Panc1 (cell line): ENCODE measurements at regions not wholly inside any gene's neighbourhood (a gene's known extent, or its start where the extent isn't known, plus 50 kb on each side); places are given as distances from the start of the nearest gene placed in this dataset.

Experiments
- ATAC-seq: fragments of 200-7000 bp; cut with Tn5 transposase; 2 replicates; pipeline ENCODE4 v1.9.1; 2020; ENCODE audit warnings: mild to moderate bottlenecking, moderate library complexity
- BruUV-seq: library from RNA; stranded (reverse); fragments of 400-500 nt; replicated peaks from 2 replicates; lab custom pipeline; 2021; lab: Mats Ljungman, UMichigan
- CTCF ChIA-PET: fragments of 300-600 bp; sonication (Branson Sonifier 250); formaldehyde crosslinking; loops from one replicate; lab custom pipeline; 2022; ENCODE audit warnings: antibody characterized with exemption; lab: Charles Lee
- POLR2A ChIA-PET: fragments of 300-600 bp; sonication (Branson Sonifier 250); formaldehyde crosslinking; loops from one replicate; lab custom pipeline; 2022; ENCODE audit warnings: antibody characterized with exemption; lab: Charles Lee
- DNase-seq: peaks from one replicate; pipeline ENCODE4 v3.0.0-alpha.2; 2010; ENCODE audit warnings: low read depth, low spot score
- H3K27ac ChIP-seq: 2 replicates; pipeline ENCODE4 v1.5.1; 2011; ENCODE audit warnings: mild to moderate bottlenecking, low read length, inconsistent platforms
- H3K27me3 ChIP-seq: fragments of 200-500 bp; sonication (Bioruptor generic); 2 replicates; pipeline ENCODE4 v1.6.0; 2014; ENCODE audit warnings: low read length, inconsistent platforms; ENCODE audit not compliant: control insufficient read depth, insufficient read depth
- H3K36me3 ChIP-seq: fragments of 200-500 bp; sonication (Bioruptor generic); 2 replicates; pipeline ENCODE4 v1.5.1; 2014; ENCODE audit warnings: inconsistent platforms, mild to moderate bottlenecking, low read length, moderate library complexity; ENCODE audit not compliant: control insufficient read depth, insufficient read depth
- H3K4me1 ChIP-seq: 2 replicates; pipeline ENCODE4 v1.5.1; 2011; ENCODE audit warnings: inconsistent platforms, mild to moderate bottlenecking, low read length, moderate library complexity; ENCODE audit not compliant: control insufficient read depth, insufficient read depth
- H3K4me3 ChIP-seq, 2 experiments: 2 replicates each; pipeline ENCODE4 v1.5.1; 2011 to 2012; ENCODE audit warnings: low read depth in 2 of 2, low read length in 2 of 2, mild to moderate bottlenecking in 2 of 2, inconsistent platforms in 1 of 2, moderate library complexity in 1 of 2
- H3K9me3 ChIP-seq: fragments of 200-500 bp; sonication (Bioruptor generic); 2 replicates; pipeline ENCODE4 v1.5.1; 2014; ENCODE audit warnings: low read depth, mild to moderate bottlenecking, inconsistent platforms, low read length, moderate library complexity; ENCODE audit not compliant: control insufficient read depth, insufficient read depth
- CTCF ChIP-seq: fragments of 450-650 bp; IDR thresholded peaks from 2 replicates; pipeline ENCODE4 v1.5.1; 2017; ENCODE audit warnings: mild to moderate bottlenecking
- POLR2AphosphoS5 ChIP-seq: IDR thresholded peaks from 2 replicates; pipeline ENCODE4 v1.6.1; 2012; ENCODE audit warnings: mild to moderate bottlenecking, low read depth, low read length, moderate library complexity
- REST ChIP-seq, 2 experiments: IDR thresholded peaks; 2 replicates each; pipeline ENCODE4 v1.6.1; 2011 to 2012; ENCODE audit warnings: low read depth in 2 of 2, control low read depth in 1 of 2, low read length in 1 of 2, mild to moderate bottlenecking in 1 of 2, moderate library complexity in 1 of 2; ENCODE audit not compliant: insufficient read depth in 1 of 2
- SIN3A ChIP-seq: IDR thresholded peaks from 2 replicates; pipeline ENCODE4 v1.6.1; 2012; ENCODE audit warnings: low read depth, mild to moderate bottlenecking, low read length, moderate library complexity, borderline replicate concordance; ENCODE audit not compliant: insufficient read depth
- TCF7L2 ChIP-seq: IDR thresholded peaks from 2 replicates; pipeline ENCODE4 v1.6.1; 2011; ENCODE audit warnings: mild to moderate bottlenecking, low read depth, low read length, inconsistent platforms
- in situ Hi-C: cut with HindIII; loops from 2 replicates; pipeline ENCODE4 v1.10.0; 2016; ENCODE audit warnings: low sequenced_read_pairs, low pct_unique_long_range_greater_than_20kb
- intact Hi-C: fragments of 100-400 bp; cut with micrococcal nuclease; formaldehyde crosslinking; loops from one replicate; pipeline ENCODE4 v1.10.0; 2022; ENCODE audit not compliant: unreplicated experiment

GRCh38 chr9:82499337-82499736, 510.8 kb downstream of the SPATA31D1 start:
- H3K36me3 ChIP-seq = no peaks in the 10 kb centered on the region
- no peaks in the 10 kb centered on the region for H3K27me3 ChIP-seq
- CTCF ChIA-PET = no interaction called here
- no peak for TF ChIP-seq REST (IDR thresholded peaks at IDR 0.05; ENCODE audit: insufficient read depth in 1 of 2, low read depth in 2 of 2, low read length in 1 of 2)
- TF ChIP-seq CTCF = no peak
- no peak for TF ChIP-seq POLR2AphosphoS5
- TF ChIP-seq TCF7L2 = no peak
- TF ChIP-seq SIN3A = no peak
- H3K9me3 ChIP-seq = no peaks in the 10 kb centered on the region
- H3K27ac ChIP-seq = no peak overlapping the region
- intact Hi-C loops (no loop called here), in situ Hi-C loops (no loop called here)
- POLR2A ChIA-PET = no interaction called here
- ATAC-seq (no peak), DNase-seq (no peak)
- no peaks in the 10 kb centered on the region for H3K4me1 ChIP-seq
- BruUV-seq = no TSS peak
- H3K4me3 ChIP-seq = no peak overlapping the region

- Histone ChIP-seq H3K36me3 (no peaks in the 10 kb centered on the region), H3K27ac (no peak overlapping the region), H3K4me3 (no peak overlapping the region), H3K27me3 (no peaks in the 10 kb centered on the region), H3K9me3 (no peaks in the 10 kb centered on the region), H3K4me1 (no peaks in the 10 kb centered on the region)
- ATAC-seq (no peak), DNase-seq (no peak)
- TF ChIP-seq SIN3A = no peak
- no TSS peak for BruUV-seq
- in situ Hi-C loops (no loop called here), intact Hi-C loops (no loop called here)
- POLR2A ChIA-PET = no interaction called here
- CTCF ChIA-PET = no interaction called here
These were observed 516.0 kb downstream of the SPATA31D1 start for GRCh38 chr9:82504620-82505019.

- Histone ChIP-seq H3K4me3 (no peak overlapping the region), H3K9me3 (no peaks in the 10 kb centered on the region), H3K27ac (no peak overlapping the region), H3K27me3 (no peaks in the 10 kb centered on the region), H3K4me1 (no peaks in the 10 kb centered on the region), H3K36me3 (no peaks in the 10 kb centered on the region)
- BruUV-seq = no TSS peak
- TF ChIP-seq REST (IDR thresholded peaks at IDR 0.05; ENCODE audit: insufficient read depth in 1 of 2, low read depth in 2 of 2, low read length in 1 of 2) (no peak), TCF7L2 (no peak), POLR2AphosphoS5 (no peak), CTCF (no peak), SIN3A (no peak)
- ATAC-seq (no peak), DNase-seq (no peak)
- POLR2A ChIA-PET = no interaction called here
- in situ Hi-C loops (no loop called here), intact Hi-C loops (no loop called here)
- CTCF ChIA-PET = no interaction called here
These were observed 523.1 kb downstream of the SPATA31D1 start for GRCh38 chr9:82511626-82512025.
